ENCODE measurements at regions not wholly inside any gene's neighbourhood (a gene's known extent, or its start where the extent isn't known, plus 50 kb on each side); places are given as distances from the start of the nearest gene placed in this dataset.

DNA sequence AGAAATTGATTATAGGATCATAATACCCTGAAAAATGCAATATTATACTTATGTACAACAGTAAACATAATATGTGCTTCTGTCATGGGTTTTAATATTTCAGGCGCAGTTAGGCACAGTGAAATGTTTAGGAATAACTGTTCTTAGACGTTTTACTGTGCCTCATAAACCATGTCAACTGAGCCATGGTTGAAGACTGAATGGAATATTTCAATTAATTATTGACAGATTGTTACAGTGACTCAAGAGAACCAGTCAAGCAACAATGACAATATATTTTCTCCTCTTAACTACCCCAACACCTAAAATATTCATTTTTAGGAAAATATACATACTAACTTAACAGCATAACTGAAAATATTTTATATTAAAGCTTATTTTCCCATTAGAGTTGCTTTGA, 852.7 kb upstream of the FRG1 start:
- Histone ChIP-seq H2BK5ac (ENCODE audit: low read depth, low read length, poor library complexity, severe bottlenecking) (no peak overlapping the region), H3K27ac (ENCODE audit: insufficient read depth, low read length) (no peak overlapping the region), H4K8ac (ENCODE audit: low read depth in 2 of 2, low read length in 2 of 2) (no peak overlapping the region), H3K9me3 (ENCODE audit: control insufficient read depth, insufficient read depth, low read length) (no peaks in the 10 kb centered on the region), H3K23ac (ENCODE audit: low read depth, low read length) (no peak overlapping the region), H2AK5ac (ENCODE audit: low read depth, low read length) (no peak overlapping the region), H4K5ac (ENCODE audit: low read depth, low read length) (no peak overlapping the region), H2AK9ac (replicated peaks; ENCODE audit: low read depth, low read length, poor library complexity) (no peak overlapping the region), H3K4me3 (ENCODE audit: insufficient read depth, low read depth, low read length) (no peak overlapping the region), H4K91ac (ENCODE audit: insufficient read depth, low read depth, low read length) (no peak overlapping the region), H3K4ac (ENCODE audit: low read depth, low read length) (no peak overlapping the region), H3K79me1 (ENCODE audit: low read depth in 1 of 2, low read length in 2 of 2) (no peaks in the 10 kb centered on the region), H3K4me2 (ENCODE audit: low read depth, low read length) (no peak overlapping the region), H3K18ac (ENCODE audit: low read depth, low read length) (no peak overlapping the region), H3K9me1 (ENCODE audit: insufficient read depth, low read length) (no peaks in the 10 kb centered on the region), H2BK20ac (ENCODE audit: low read depth, low read length) (no peak overlapping the region), H2BK15ac (ENCODE audit: low read depth, low read length) (no peak overlapping the region), H3K36me3 (ENCODE audit: control insufficient read depth, insufficient read depth, low read length) (no peaks in the 10 kb centered on the region), H2BK120ac (ENCODE audit: low read depth, low read length) (no peak overlapping the region), H2AFZ (replicated peaks; ENCODE audit: low read length, poor library complexity) (no peak overlapping the region), H3K4me1 (ENCODE audit: control insufficient read depth, insufficient read depth, low read length) (peaks cover 2% of the 10 kb centered on the region; the same call in 1 of the 2 replicates), H4K20me1 (ENCODE audit: insufficient read depth, low read length) (no peaks in the 10 kb centered on the region), H3K27me3 (ENCODE audit: control insufficient read depth, insufficient read depth, low read length) (no peaks in the 10 kb centered on the region), H3K9ac (ENCODE audit: low read depth, low read length) (no peak overlapping the region), H3K56ac (ENCODE audit: extremely low read depth, insufficient read depth, low read length) (no peak overlapping the region), H3K14ac (replicated peaks; ENCODE audit: low read depth, low read length) (no peak overlapping the region)
- TF ChIP-seq CEBPB (IDR thresholded peaks at IDR 0.05; ENCODE audit: low read depth, low read length) (no peak), CHD1 (IDR thresholded peaks at IDR 0.05; ENCODE audit: low read depth, low read length) (no peak), BHLHE40 (IDR thresholded peaks at IDR 0.05; ENCODE audit: low read depth, low read length) (no peak), RAD21 (IDR thresholded peaks at IDR 0.05; ENCODE audit: low read length) (no peak), MAZ (IDR thresholded peaks at IDR 0.05; ENCODE audit: borderline replicate concordance, low read depth, low read length) (no peak), MAFK (IDR thresholded peaks at IDR 0.05; ENCODE audit: low read depth, low read length) (no peak), MXI1 (IDR thresholded peaks at IDR 0.05; ENCODE audit: borderline replicate concordance, low read depth, low read length) (no peak), NFE2L2 (IDR thresholded peaks at IDR 0.05; ENCODE audit: low read depth, low read length) (no peak), RFX5 (IDR thresholded peaks at IDR 0.05; ENCODE audit: low read depth, low read length) (no peak), POLR2A (IDR thresholded peaks at IDR 0.05; ENCODE audit: low read depth, low read length) (no peak), SMC3 (IDR thresholded peaks at IDR 0.05; ENCODE audit: low read depth, low read length) (no peak), RCOR1 (IDR thresholded peaks at IDR 0.05; ENCODE audit: insufficient replicate concordance, low read length) (no peak), FOS (IDR thresholded peaks at IDR 0.05; ENCODE audit: low read depth, low read length) (no peak)
- TF ChIP-seq, protein P1, sequence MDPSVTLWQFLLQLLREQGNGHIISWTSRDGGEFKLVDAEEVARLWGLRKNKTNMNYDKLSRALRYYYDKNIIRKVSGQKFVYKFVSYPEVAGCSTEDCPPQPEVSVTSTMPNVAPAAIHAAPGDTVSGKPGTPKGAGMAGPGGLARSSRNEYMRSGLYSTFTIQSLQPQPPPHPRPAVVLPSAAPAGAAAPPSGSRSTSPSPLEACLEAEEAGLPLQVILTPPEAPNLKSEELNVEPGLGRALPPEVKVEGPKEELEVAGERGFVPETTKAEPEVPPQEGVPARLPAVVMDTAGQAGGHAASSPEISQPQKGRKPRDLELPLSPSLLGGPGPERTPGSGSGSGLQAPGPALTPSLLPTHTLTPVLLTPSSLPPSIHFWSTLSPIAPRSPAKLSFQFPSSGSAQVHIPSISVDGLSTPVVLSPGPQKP (IDR thresholded peaks at IDR 0.05; ENCODE audit: borderline replicate concordance, low read depth, low read length) = no peak
- TF ChIP-seq, protein P2, sequence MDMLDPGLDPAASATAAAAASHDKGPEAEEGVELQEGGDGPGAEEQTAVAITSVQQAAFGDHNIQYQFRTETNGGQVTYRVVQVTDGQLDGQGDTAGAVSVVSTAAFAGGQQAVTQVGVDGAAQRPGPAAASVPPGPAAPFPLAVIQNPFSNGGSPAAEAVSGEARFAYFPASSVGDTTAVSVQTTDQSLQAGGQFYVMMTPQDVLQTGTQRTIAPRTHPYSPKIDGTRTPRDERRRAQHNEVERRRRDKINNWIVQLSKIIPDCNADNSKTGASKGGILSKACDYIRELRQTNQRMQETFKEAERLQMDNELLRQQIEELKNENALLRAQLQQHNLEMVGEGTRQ (IDR thresholded peaks at IDR 0.05; ENCODE audit: low read depth, low read length) = no peak
- TF ChIP-seq, protein P3, sequence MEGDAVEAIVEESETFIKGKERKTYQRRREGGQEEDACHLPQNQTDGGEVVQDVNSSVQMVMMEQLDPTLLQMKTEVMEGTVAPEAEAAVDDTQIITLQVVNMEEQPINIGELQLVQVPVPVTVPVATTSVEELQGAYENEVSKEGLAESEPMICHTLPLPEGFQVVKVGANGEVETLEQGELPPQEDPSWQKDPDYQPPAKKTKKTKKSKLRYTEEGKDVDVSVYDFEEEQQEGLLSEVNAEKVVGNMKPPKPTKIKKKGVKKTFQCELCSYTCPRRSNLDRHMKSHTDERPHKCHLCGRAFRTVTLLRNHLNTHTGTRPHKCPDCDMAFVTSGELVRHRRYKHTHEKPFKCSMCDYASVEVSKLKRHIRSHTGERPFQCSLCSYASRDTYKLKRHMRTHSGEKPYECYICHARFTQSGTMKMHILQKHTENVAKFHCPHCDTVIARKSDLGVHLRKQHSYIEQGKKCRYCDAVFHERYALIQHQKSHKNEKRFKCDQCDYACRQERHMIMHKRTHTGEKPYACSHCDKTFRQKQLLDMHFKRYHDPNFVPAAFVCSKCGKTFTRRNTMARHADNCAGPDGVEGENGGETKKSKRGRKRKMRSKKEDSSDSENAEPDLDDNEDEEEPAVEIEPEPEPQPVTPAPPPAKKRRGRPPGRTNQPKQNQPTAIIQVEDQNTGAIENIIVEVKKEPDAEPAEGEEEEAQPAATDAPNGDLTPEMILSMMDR (conservative IDR thresholded peaks at IDR 0.05; ENCODE audit: low read depth, low read length) = no peak
- intact Hi-C loops (cut with micrococcal nuclease) (no loop called here), in situ Hi-C loops (cut with MboI; ENCODE audit: low sequenced_read_pairs) (no loop called here), dilution Hi-C loops (cut with HindIII; ENCODE audit: low sequenced_read_pairs, unreplicated experiment) (no loop called here)
- ATAC-seq (ENCODE audit: low read depth) = no peak
- BruUV-seq (replicated peaks) = no TSS peak
- CTCF ChIA-PET = no interaction called here
- POLR2A ChIA-PET (ENCODE audit: unreplicated experiment) = interaction anchor here (0.6 kb wide), 1 partner anchor 21 kb away, joined by 3 read pairs; no protein-coding TSS in a partner anchor
- no CpG with 5 or more reads among the region's 2 CpGs for WGBS, 2 experiments (ENCODE audit: extremely low coverage in 2 of 2, insufficient read length in 1 of 2)
- no peak for DNase-seq

All from IMR-90 (cell line).